Adipocyte (in vitro differentiated cells): ENCODE measurements at regions not wholly inside any gene's neighbourhood (a gene's known extent, or its start where the extent isn't known, plus 50 kb on each side); places are given as distances from the start of the nearest gene placed in this dataset.
"Not testable (repeated sequence)": the region's sequence is repeated elsewhere in the genome, so short reads cannot be mapped to it uniquely, and the experiment has no call there.

Experiments
- DNase-seq: peaks from one replicate; pipeline ENCODE4 v3.0.0-alpha.2; 2015; ENCODE audit warnings: low read depth
- H3K27me3 ChIP-seq: replicated peaks from 2 replicates; pipeline ENCODE4 v1.7.0; 2013; ENCODE audit warnings: mild to moderate bottlenecking, low read length, moderate library complexity; ENCODE audit not compliant: control insufficient read depth, insufficient read depth
- H3K36me3 ChIP-seq: 2 replicates; pipeline ENCODE4 v1.7.0; 2013; ENCODE audit warnings: low read length, mild to moderate bottlenecking, moderate library complexity; ENCODE audit not compliant: control insufficient read depth, insufficient read depth, severe bottlenecking
- H3K4me1 ChIP-seq: 2 replicates; pipeline ENCODE4 v1.7.0; 2013; ENCODE audit warnings: mild to moderate bottlenecking, low read length, moderate library complexity; ENCODE audit not compliant: control insufficient read depth, insufficient read depth
- H3K4me3 ChIP-seq: 2 replicates; pipeline ENCODE4 v1.7.0; 2013; ENCODE audit warnings: mild to moderate bottlenecking, low read length, moderate library complexity
- H3K9ac ChIP-seq: 2 replicates; pipeline ENCODE4 v1.7.0; 2013; ENCODE audit warnings: mild to moderate bottlenecking, low read length, moderate library complexity
- H3K9me3 ChIP-seq: 2 replicates; pipeline ENCODE4 v1.7.0; 2013; ENCODE audit warnings: mild to moderate bottlenecking, low read length, moderate library complexity; ENCODE audit not compliant: control insufficient read depth

GRCh38 chr15:84120903-84121302 lies 114.7 kb upstream of the GOLGA6L4 start:
- not testable (repeated sequence) for H3K4me3 ChIP-seq, H3K27me3 ChIP-seq, H3K36me3 ChIP-seq, H3K9ac ChIP-seq, H3K9me3 ChIP-seq, DNase-seq, H3K4me1 ChIP-seq

DNA sequence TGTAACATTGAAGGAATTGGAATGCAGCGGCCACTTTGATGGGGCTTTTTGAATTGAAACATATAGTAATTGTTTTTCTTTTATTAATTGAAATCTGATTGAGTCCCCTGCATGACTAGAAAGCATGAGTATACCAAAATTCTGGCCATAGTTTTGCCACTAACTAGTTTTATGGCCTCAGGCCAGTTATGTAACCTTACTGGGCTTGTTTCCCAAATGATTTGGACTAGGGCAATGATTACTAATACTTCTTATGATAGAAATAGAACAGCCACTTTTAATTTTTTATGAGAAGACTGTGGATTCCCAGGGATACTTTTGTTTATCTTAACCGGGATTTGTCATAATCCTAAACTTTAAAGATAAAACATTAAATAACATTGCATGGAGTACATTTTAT lies 106.9 kb upstream of the GOLGA6L4 start:
- H3K9me3 ChIP-seq, H3K4me3 ChIP-seq, H3K4me1 ChIP-seq, H3K36me3 ChIP-seq, H3K27me3 ChIP-seq, H3K9ac ChIP-seq: not testable (repeated sequence)
- DNase-seq = peak; percentile 2

DNA sequence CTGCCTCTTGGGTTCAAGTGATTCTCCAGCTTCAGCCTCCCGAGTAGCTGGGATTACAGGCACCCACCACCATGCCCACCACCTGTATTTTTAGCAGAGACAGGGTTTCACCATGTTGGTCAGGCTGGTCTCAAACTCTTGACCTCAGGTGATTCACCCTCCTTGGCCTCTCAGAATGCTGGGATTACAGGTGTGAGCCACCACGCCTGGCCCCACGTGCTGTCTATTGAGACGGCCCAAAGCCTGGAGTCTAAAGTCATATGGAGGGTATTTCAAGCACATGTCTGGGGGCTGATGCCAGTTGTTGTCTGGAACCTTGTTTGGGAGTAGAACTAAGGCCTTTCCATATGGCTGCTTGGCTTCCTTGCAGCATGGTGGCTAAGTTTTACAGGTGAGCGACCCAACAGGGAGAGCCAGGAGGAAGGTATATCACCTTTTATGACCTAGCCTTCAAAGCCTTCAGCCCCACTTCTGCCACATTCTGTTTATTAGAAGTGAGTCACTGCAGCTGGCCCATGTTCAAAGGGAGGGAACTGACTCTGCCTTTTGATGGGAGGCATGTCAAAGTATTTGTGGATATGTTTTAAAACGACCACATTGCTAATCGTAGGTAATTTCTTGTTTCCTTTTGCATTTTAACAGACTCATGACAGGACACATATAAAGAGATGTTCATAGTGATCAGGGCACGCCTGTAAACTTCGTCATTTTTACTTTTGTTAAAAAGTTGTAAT lies 105.3 kb upstream of the GOLGA6L4 start:
- H3K4me3 ChIP-seq, H3K27me3 ChIP-seq, H3K9ac ChIP-seq, H3K9me3 ChIP-seq, H3K4me1 ChIP-seq, H3K36me3 ChIP-seq, DNase-seq: not testable (repeated sequence)

GRCh38 chr15:84135931-84136456 lies 99.6 kb upstream of the GOLGA6L4 start:
- H3K9me3 ChIP-seq, H3K9ac ChIP-seq, DNase-seq, H3K4me3 ChIP-seq, H3K36me3 ChIP-seq, H3K27me3 ChIP-seq, H3K4me1 ChIP-seq: not testable (repeated sequence)

- Histone ChIP-seq H3K36me3 (no peaks in the 10 kb centered on the region), H3K4me3 (no peak overlapping the region), H3K9me3 (no peaks in the 10 kb centered on the region), H3K27me3 (no peaks in the 10 kb centered on the region), H3K4me1 (peaks cover 2% of the 10 kb centered on the region), H3K9ac (no peak overlapping the region)
- DNase-seq = peak; percentile 96
Measured at GRCh38 chr15:84142888-84143337, 92.7 kb upstream of the GOLGA6L4 start.

- no peak for DNase-seq
- Histone ChIP-seq H3K27me3 (no peaks in the 10 kb centered on the region), H3K36me3 (no peaks in the 10 kb centered on the region), H3K9ac (no peak overlapping the region), H3K9me3 (no peaks in the 10 kb centered on the region), H3K4me1 (peaks cover 2% of the 10 kb centered on the region), H3K4me3 (no peak overlapping the region)
Measured at GRCh38 chr15:84143753-84144314, 91.7 kb upstream of the GOLGA6L4 start.

DNA sequence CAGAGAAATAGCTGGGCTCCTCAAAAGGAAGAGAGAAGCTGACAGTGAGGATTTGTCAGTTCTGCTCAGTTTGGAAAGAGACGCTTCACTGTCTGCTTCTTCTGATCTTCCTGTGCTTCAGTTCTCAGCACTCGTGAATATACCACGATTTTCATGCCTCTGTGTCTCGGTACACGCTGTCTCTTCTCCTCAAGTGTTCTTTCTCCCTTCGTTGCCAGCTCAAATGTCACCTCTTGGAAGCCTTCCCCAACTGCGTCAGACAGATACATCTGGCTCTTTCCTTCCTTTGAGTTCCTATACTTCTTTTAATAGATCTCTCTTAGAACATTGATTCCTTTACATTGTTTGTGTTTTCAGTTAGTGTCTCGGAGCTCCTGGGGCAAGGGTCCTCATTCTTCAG lies 90.6 kb upstream of the GOLGA6L4 start:
- H3K27me3 ChIP-seq, H3K36me3 ChIP-seq, H3K9ac ChIP-seq, H3K4me3 ChIP-seq, H3K9me3 ChIP-seq, DNase-seq, H3K4me1 ChIP-seq: not testable (repeated sequence)

DNA sequence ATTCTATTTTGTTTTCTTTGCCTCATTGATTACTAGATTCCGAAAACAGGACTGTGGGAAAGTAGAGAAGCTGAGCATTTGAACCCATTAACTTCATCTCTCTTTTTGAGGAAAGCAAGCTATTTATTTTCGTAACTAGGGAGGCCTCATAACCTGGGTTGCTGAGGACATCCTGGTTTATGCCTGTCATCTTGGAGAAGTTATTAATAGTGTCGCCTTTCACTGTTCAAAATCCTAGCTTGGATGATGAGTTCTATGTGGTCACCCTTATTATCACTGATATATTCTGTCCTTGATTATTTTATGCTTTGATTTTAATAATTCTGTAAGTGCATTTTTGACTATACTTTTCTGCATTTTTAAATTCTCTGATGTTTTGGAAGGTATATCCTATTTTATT lies 89.3 kb upstream of the GOLGA6L4 start:
- H3K4me3 ChIP-seq, H3K27me3 ChIP-seq, H3K9ac ChIP-seq, H3K4me1 ChIP-seq, H3K9me3 ChIP-seq, H3K36me3 ChIP-seq, DNase-seq: not testable (repeated sequence)

- not testable (repeated sequence) for H3K9ac ChIP-seq, H3K36me3 ChIP-seq, H3K27me3 ChIP-seq, H3K9me3 ChIP-seq, DNase-seq, H3K4me3 ChIP-seq, H3K4me1 ChIP-seq
Measured at GRCh38 chr15:84147307-84147706, 88.3 kb upstream of the GOLGA6L4 start.

DNA sequence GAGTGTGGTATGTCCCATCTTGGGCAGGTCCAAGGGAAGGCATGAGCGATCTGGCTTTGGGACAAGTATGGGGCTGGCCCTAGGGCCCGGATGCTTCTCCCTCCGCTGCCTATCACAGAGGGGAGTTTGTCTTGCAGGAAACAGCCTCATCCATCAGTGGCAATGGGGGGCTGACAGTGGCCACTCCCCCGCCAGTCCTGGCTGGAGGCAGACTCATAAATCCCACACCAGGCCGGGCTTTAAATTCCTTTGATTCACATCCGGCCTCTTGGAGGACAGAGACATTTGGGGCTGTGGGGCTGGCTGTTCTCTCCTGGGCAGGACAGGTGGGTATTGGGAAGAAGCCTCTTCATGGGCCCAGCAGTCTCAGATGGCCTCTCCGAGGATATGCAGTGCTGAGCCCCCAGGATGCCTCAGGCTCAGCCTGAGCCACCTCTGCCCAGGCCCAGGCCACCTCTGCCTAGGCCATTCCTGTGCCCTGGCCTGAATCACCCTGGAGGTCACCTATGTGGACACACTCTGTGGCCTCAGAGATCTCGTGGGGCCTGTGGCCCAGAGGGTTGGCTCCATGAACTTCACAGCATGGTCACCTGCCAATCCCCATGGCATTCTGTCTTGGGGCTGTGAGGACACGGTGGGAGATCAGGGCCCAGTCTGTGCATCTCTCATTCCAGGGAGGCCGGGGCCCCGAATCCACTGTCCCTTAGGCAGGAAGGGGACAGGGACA lies 84.2 kb upstream of the GOLGA6L4 start:
- Histone ChIP-seq H3K27me3 (no peaks in the 10 kb centered on the region), H3K4me3 (no peak overlapping the region), H3K9me3 (no peaks in the 10 kb centered on the region), H3K36me3 (no peaks in the 10 kb centered on the region), H3K4me1 (no peaks in the 10 kb centered on the region), H3K9ac (no peak overlapping the region)
- no peak for DNase-seq

DNA sequence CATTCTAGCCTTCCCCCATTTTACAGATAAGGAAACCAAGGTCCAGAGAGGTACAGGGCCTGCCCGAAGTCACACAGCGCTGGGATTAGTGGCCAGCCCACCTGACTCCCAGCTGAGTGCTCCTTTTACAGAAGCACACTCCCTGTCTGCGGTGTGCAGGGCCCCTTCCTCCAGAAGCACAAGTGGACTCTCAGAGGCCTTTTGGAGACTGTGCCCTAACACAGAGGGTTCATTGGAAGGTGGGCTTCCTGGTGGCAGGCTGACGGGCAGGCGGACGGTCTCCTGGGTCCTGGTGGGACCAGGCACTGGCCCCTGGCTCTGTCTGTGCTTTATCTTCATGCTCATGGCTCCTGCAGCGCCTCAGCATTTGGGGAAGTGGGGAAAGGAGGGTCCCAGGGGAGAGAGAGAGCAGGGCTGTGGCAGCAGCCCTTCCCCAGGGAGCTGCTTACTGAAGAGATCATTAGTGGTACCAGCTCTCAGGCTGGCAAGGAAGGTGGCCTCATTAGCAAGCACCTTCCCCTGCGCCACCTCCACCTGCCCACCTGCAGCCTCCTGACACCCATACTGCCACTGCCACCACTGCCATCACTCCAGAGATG lies 83.1 kb upstream of the GOLGA6L4 start:
- H3K36me3 ChIP-seq, DNase-seq, H3K9ac ChIP-seq, H3K4me3 ChIP-seq, H3K27me3 ChIP-seq, H3K9me3 ChIP-seq, H3K4me1 ChIP-seq: not testable (repeated sequence)
